Caco-2 (cell line): ENCODE measurements at regions not wholly inside any gene's neighbourhood (a gene's known extent, or its start where the extent isn't known, plus 50 kb on each side); places are given as distances from the start of the nearest gene placed in this dataset.

Source experiments
- BruUV-seq: library from RNA; stranded (reverse); fragments of 400-500 nt; replicated peaks from 2 replicates; lab custom pipeline; 2021; lab: Mats Ljungman, UMichigan
- CTCF ChIA-PET: fragments of 300-600 bp; sonication (Branson Sonifier 250); formaldehyde crosslinking; loops from one replicate; lab custom pipeline; 2022; ENCODE audit warnings: antibody characterized with exemption; lab: Charles Lee
- POLR2A ChIA-PET: fragments of 300-600 bp; sonication (Branson Sonifier 250); formaldehyde crosslinking; loops from one replicate; lab custom pipeline; 2022; ENCODE audit warnings: antibody characterized with exemption; lab: Charles Lee
- DNase-seq, 2 experiments: peaks; one replicate each; pipeline versions ENCODE4 v3.0.0 to v3.0.0-alpha.2; 2020 to 2022
- H3K27me3 ChIP-seq: replicated peaks from 2 replicates; pipeline ENCODE4 v1.6.0; 2011; ENCODE audit warnings: low read length; ENCODE audit not compliant: control insufficient read depth, insufficient read depth
- H3K36me3 ChIP-seq: 2 replicates; pipeline ENCODE4 v1.5.1; 2011; ENCODE audit warnings: low read length; ENCODE audit not compliant: control insufficient read depth, insufficient read depth
- H3K4me1 ChIP-seq: fragments of 250-450 bp; sonication (Bioruptor Pico); 2 replicates; pipeline ENCODE4 v1.5.1; 2020; ENCODE audit warnings: mild to moderate bottlenecking
- H3K4me3 ChIP-seq: 2 replicates; pipeline ENCODE4 v1.5.1; 2011; ENCODE audit warnings: low read depth, mild to moderate bottlenecking, control low read depth, low read length
- H3K9me3 ChIP-seq: fragments of 250-450 bp; sonication (Bioruptor Pico); 2 replicates; pipeline ENCODE4 v1.5.1; 2020; ENCODE audit warnings: mild to moderate bottlenecking, moderate library complexity
- H3K27ac Mint-ChIP-seq: one replicate; pipeline ENCODE4 v1.8.0; 2022; ENCODE audit warnings: mixed read lengths; ENCODE audit not compliant: unreplicated experiment
- H3K27me3 Mint-ChIP-seq: one replicate; pipeline ENCODE4 v1.8.0; 2022; ENCODE audit warnings: mixed read lengths; ENCODE audit not compliant: insufficient read depth, unreplicated experiment
- H3K36me3 Mint-ChIP-seq: one replicate; pipeline ENCODE4 v1.8.0; 2022; ENCODE audit warnings: mild to moderate bottlenecking, mixed read lengths; ENCODE audit not compliant: insufficient read depth, unreplicated experiment
- H3K4me1 Mint-ChIP-seq: one replicate; pipeline ENCODE4 v1.8.0; 2022; ENCODE audit warnings: low read depth, mixed read lengths; ENCODE audit not compliant: unreplicated experiment
- H3K4me3 Mint-ChIP-seq: one replicate; pipeline ENCODE4 v1.8.0; 2022; ENCODE audit warnings: mild to moderate bottlenecking, moderate library complexity, mixed read lengths; ENCODE audit not compliant: unreplicated experiment
- H3K9me3 Mint-ChIP-seq: one replicate; pipeline ENCODE4 v1.8.0; 2022; ENCODE audit warnings: mixed read lengths; ENCODE audit not compliant: unreplicated experiment
- CTCF ChIP-seq, 2 experiments: fragments of 200-600 bp in 1 of 2; IDR thresholded peaks; 1 replicate in 1 of 2; 2 replicates in 1 of 2; pipeline versions ENCODE4 v1.5.1 to v1.8.0; 2011 to 2022; ENCODE audit warnings: antibody characterized with exemption in 1 of 2, control low read depth in 1 of 2, inconsistent platforms in 1 of 2, low read depth in 1 of 2, low read length in 1 of 2, mild to moderate bottlenecking in 1 of 2, moderate library complexity in 1 of 2; ENCODE audit not compliant: insufficient read depth in 1 of 2, severe bottlenecking in 1 of 2, unreplicated experiment in 1 of 2
- intact Hi-C: fragments of 100-400 bp; cut with micrococcal nuclease; formaldehyde crosslinking; loops from one replicate; pipeline ENCODE4 v1.10.0; 2022; ENCODE audit not compliant: unreplicated experiment

- CTCF ChIA-PET: interaction anchor here (1.1 kb wide), 1 partner anchor 14 kb away, joined by 3 read pairs; no protein-coding TSS in a partner anchor
- no peak overlapping the region for H3K27ac Mint-ChIP-seq
Measured at GRCh38 chr17:73944366-73944765, 259.1 kb upstream of the RPL38 start.

GRCh38 chr17:73947281-73947965 is 256.1 kb upstream of the RPL38 start:
- Mint-ChIP-seq H3K4me1 (no peaks in the 10 kb centered on the region), H3K27ac (no peak overlapping the region), H3K4me3 (no peak overlapping the region), H3K9me3 (no peaks in the 10 kb centered on the region), H3K36me3 (no peaks in the 10 kb centered on the region), H3K27me3 (peaks cover 8% of the 10 kb centered on the region)
- Histone ChIP-seq H3K36me3 (no peaks in the 10 kb centered on the region), H3K4me1 (no peaks in the 10 kb centered on the region), H3K4me3 (no peak overlapping the region), H3K9me3 (no peaks in the 10 kb centered on the region), H3K27me3 (no peaks in the 10 kb centered on the region)
- POLR2A ChIA-PET: no interaction called here
- DNase-seq: no peak
- no TSS peak for BruUV-seq
- intact Hi-C loops: no loop called here
- CTCF ChIA-PET: interaction anchor here (0.6 kb wide), 1 partner anchor 10 kb away, joined by 3 read pairs; no protein-coding TSS in a partner anchor
- TF ChIP-seq CTCF (IDR thresholded peaks at IDR 0.05; ENCODE audit: insufficient read depth in 1 of 2, low read depth in 1 of 2, low read length in 1 of 2, severe bottlenecking in 1 of 2, unreplicated experiment in 1 of 2): no peak

More at GRCh38 chr17:73944366-73944765, 259.1 kb upstream of the RPL38 start:
- Mint-ChIP-seq H3K27me3 (peaks cover 8% of the 10 kb centered on the region), H3K4me1 (no peaks in the 10 kb centered on the region), H3K9me3 (no peaks in the 10 kb centered on the region), H3K4me3 (no peak overlapping the region), H3K36me3 (no peaks in the 10 kb centered on the region)
- intact Hi-C loops: no loop called here
- no TSS peak for BruUV-seq
- H3K36me3 ChIP-seq: no peaks in the 10 kb centered on the region
- POLR2A ChIA-PET: no interaction called here
- no peaks in the 10 kb centered on the region for H3K4me1 ChIP-seq
- no peak overlapping the region for H3K4me3 ChIP-seq
- no peaks in the 10 kb centered on the region for H3K27me3 ChIP-seq
- H3K9me3 ChIP-seq: no peaks in the 10 kb centered on the region
- DNase-seq: no peak
- TF ChIP-seq CTCF (IDR thresholded peaks at IDR 0.05; ENCODE audit: insufficient read depth in 1 of 2, low read depth in 1 of 2, low read length in 1 of 2, severe bottlenecking in 1 of 2, unreplicated experiment in 1 of 2): no peak

- no TSS peak for BruUV-seq
- no peak for TF ChIP-seq CTCF (IDR thresholded peaks at IDR 0.05; ENCODE audit: insufficient read depth in 1 of 2, low read depth in 1 of 2, low read length in 1 of 2, severe bottlenecking in 1 of 2, unreplicated experiment in 1 of 2)
- H3K27ac Mint-ChIP-seq: no peak overlapping the region
- H3K4me3 Mint-ChIP-seq: no peak overlapping the region
- Histone ChIP-seq H3K4me3 (no peak overlapping the region), H3K36me3 (no peaks in the 10 kb centered on the region), H3K4me1 (no peaks in the 10 kb centered on the region), H3K9me3 (no peaks in the 10 kb centered on the region), H3K27me3 (no peaks in the 10 kb centered on the region)
- DNase-seq: no peak
- no peaks in the 10 kb centered on the region for H3K36me3 Mint-ChIP-seq
- ChIA-PET POLR2A (no interaction called here), CTCF (interaction anchor here (1.2 kb wide), 1 partner anchor 251 kb away, joined by 3 read pairs; no protein-coding TSS in a partner anchor)
- intact Hi-C loops: no loop called here
- H3K27me3 Mint-ChIP-seq: peaks cover 8% of the 10 kb centered on the region
- H3K4me1 Mint-ChIP-seq: no peaks in the 10 kb centered on the region
- no peaks in the 10 kb centered on the region for H3K9me3 Mint-ChIP-seq
Measured at GRCh38 chr17:73947966-73948355, 255.5 kb upstream of the RPL38 start.
